DMS153 treated with DMSO at 0.1 percent for 48 hours (cell line): ENCODE measurements at regions not wholly inside any gene's neighbourhood (a gene's known extent, or its start where the extent isn't known, plus 50 kb on each side); places are given as distances from the start of the nearest gene placed in this dataset.

Source experiments
- DNase-seq: peaks from one replicate; lab custom pipeline; 2025; ENCODE audit not compliant: unreplicated experiment; lab: John Stamatoyannopoulos, UW

- peak; percentile 42 for DNase-seq
These were observed 767.7 kb upstream of the ADGRL2 start for GRCh38 chr1:81032973-81033425.

DNA sequence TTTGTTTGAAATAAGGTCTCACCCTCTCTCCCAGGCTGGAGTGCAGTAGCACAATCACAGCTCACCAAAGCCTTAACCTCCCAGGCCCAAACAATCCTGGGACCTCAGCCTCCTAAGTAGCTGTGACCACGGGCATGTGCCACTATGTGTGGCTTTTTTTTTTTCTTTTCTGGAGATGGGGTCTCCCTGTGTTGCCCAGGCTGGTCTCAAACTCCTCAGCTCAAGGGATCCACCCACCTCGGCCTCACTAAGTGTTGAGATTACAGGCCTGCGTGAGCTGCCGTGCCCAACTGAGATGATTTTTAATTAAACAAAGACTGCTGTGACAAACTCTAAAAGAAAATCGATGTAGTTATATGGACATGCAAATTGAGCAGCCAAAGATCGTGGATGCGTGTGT, 768.4 kb upstream of the ADGRL2 start:
- DNase-seq: no peak

DNA sequence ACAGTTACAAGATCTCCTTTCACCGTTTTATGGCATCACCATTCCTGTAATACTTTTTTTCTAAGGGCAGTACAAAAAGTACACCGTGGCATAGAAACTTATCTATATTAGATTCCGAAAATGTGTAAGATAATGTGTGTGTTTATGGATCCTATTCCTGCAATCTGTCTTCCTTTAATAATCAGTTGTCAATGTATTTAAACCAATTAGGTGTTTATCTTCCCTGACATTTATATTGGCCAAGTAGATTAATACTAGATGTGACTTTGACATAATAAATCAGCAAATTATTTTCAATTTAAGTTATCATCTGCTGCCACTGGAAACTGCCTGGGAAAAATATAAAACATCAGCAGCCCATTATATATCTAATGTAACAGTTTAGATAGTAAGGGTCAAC, 770.3 kb upstream of the ADGRL2 start:
- DNase-seq: no peak

DNA sequence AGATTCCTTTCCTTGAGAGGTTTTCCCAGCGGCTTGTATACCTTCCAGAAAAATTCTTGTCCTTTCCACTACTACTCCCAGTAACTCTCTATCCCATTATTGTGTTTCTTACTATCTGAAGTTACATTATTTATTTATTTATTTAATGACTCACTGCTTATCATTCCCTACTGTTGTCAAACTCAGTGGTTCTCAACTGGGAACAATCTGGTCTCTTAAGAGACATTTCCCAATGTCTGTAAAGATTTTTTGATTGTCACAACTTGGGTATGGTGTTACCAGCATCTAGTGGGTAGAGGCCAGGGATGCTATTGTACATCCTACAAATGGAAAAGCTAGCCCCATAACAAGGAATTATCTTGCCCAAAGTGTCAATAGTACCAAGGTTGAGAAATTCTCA, 771.5 kb upstream of the ADGRL2 start:
- DNase-seq: no peak

- DNase-seq: no peak
These were observed 777.5 kb upstream of the ADGRL2 start for GRCh38 chr1:81023187-81023724.

DNA sequence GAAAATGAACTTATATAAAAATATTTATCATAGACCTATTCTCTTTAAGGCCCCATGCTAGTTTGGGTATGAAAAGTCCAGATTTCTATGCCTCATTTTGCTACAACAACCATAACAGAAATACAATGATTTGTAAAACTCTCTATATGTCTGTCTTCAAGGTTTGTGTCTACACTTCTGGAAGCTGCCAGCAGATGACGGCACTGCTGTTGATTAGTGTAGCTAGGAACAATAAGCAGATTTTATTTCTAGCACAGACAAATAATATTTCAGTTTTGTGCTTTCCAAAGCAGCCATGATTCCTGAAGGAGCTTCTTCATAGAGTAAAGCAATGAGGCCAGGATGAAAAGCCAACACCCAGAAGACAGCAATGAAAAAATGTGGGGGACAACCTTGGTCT, 779.6 kb upstream of the ADGRL2 start:
- DNase-seq: no peak

GRCh38 chr1:81020506-81020905, 780.2 kb upstream of the ADGRL2 start:
- DNase-seq: no peak

- no peak for DNase-seq
These were observed 790.6 kb upstream of the ADGRL2 start for GRCh38 chr1:81010126-81010525.

DNA sequence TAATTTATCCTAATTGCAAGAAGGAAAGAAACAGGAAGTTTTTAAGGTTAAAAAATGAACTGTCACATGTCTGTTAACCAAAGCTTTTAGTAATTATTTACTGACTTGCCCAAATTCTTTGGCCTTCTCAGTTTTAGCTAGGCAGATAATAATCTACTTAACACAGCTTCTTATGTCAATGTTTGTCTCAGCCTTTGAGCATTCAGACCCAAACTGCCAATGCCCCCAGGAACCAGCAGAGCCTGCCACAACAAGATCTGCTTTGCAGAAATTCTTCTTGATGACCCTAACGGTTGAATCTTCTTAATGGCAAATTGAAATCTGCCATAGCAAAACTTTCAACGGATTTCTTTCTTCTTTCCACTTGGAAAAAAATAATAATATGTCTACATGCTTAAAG, 792.4 kb upstream of the ADGRL2 start:
- no peak for DNase-seq

- DNase-seq: no peak
These were observed 793.7 kb upstream of the ADGRL2 start for GRCh38 chr1:81007024-81007423.

GRCh38 chr1:81006502-81006901, 794.2 kb upstream of the ADGRL2 start:
- no peak for DNase-seq

DNA sequence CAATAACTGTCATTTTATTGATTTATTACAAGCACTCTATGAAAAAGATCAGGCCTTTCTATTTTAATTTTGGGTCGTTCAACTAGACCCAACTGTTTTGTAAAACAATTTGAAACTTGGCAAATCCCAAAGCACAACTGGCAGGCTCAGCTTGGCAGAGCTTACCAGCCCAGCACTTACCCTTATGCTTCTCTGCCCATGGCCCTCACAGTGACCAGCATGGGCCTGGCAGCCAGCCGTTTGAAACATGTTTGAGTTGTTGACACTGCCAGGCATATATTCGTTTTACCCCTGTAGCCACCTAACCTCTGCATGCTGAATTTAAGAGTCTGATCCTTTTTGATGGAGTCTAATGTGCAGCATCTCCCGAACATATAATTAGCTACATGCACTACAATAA, 796.7 kb upstream of the ADGRL2 start:
- DNase-seq: no peak

DNA sequence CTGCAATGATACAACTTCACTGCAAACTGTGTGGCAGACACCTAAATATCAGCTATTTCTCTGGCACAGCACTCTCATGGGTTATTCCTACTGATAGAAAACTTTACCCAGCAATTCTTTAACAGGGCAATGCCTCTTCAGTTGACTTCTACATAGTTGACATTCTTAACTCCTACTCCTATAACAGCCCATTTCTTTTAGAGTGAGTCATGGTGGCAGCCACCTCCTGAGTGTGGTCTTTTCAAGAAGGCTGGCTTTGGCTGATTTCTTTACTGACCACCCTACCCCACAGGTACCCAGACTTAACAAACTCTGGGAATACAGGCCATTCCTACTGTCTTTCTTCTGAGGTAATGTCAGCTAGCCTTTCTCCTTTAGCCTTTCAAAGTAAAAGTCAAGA, 805.8 kb upstream of the ADGRL2 start:
- no peak for DNase-seq

DNA sequence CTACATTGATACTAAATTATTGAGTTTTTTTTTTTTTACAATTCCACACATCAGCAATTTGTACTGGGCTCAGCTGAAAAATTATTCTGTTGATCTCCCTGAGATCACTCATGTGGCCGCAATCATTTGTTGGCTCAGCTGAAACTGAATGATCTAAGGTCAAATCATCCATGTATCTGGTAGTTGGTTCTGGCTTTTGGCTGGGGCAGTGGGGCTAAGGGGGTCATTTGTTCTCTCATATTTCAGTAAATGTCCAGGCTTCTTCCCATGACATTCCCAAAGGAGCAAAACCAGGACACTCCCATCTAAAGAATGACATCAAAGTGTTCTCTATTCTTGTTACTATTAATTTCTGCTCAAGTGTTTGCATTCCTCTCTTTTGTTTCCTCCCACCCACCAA, 806.7 kb upstream of the ADGRL2 start:
- no peak for DNase-seq

- DNase-seq: no peak
These were observed 807.4 kb upstream of the ADGRL2 start for GRCh38 chr1:80993154-80993980.

- no peak for DNase-seq
These were observed 811.3 kb upstream of the ADGRL2 start for GRCh38 chr1:80989455-80989854.

- DNase-seq: no peak
These were observed 811.8 kb upstream of the ADGRL2 start for GRCh38 chr1:80988926-80989325.

DNA sequence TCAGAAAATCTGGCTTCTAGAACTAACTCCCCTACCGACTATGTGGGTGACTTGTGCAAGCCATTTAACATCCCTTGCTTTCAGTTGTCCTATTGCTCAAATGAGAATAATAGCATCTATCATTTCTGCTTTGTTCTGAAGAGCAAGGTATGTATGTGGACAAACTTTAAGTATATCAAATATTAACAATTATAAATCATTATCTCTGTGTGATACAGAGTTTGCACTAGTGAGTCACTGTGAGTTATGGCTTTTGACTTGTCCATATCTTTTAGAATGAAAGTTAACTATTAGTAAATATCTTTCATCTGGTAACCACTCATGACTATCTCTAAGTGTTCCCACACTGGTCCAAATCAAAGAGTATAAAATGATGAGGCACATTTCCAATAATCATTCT, 812.9 kb upstream of the ADGRL2 start:
- DNase-seq: no peak

GRCh38 chr1:80987106-80987505, 813.6 kb upstream of the ADGRL2 start:
- DNase-seq: no peak

- DNase-seq: no peak
These were observed 817.9 kb upstream of the ADGRL2 start for GRCh38 chr1:80982831-80983230.

DNA sequence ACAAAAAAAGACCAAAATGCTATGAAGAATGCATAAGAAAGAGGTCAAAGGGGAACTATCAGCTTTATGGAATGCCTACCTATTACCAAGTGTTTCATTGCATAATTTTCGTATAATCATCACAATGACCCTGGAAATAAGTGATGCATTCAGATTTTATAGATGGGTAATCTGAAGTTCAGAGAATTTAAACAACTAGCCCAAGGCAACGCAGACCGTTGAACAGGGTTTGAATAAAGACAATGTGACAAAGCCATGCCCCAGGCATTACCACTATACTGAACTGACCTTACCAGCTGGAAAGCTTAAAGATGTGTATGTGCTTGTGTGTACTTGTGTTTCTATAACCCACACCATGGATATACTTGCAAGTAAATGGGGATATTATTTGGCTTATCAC, 827.6 kb upstream of the ADGRL2 start:
- DNase-seq: no peak

GRCh38 chr1:80966266-80966665, 834.5 kb upstream of the ADGRL2 start:
- DNase-seq: no peak

GRCh38 chr1:80962564-80962963, 838.2 kb upstream of the ADGRL2 start:
- no peak for DNase-seq
